GM21390 (cell line): ENCODE measurements at regions not wholly inside any gene's neighbourhood (a gene's known extent, or its start where the extent isn't known, plus 50 kb on each side); places are given as distances from the start of the nearest gene placed in this dataset.

Experiments
- ATAC-seq: cut with Tn5 transposase; IDR thresholded peaks from one replicate; pipeline ENCODE4 v1.9.1; 2021; ENCODE audit not compliant: unreplicated experiment

- no peak for ATAC-seq
These were observed 55.3 kb upstream of the AMN1 start for GRCh38 chr12:31783996-31784645.

DNA sequence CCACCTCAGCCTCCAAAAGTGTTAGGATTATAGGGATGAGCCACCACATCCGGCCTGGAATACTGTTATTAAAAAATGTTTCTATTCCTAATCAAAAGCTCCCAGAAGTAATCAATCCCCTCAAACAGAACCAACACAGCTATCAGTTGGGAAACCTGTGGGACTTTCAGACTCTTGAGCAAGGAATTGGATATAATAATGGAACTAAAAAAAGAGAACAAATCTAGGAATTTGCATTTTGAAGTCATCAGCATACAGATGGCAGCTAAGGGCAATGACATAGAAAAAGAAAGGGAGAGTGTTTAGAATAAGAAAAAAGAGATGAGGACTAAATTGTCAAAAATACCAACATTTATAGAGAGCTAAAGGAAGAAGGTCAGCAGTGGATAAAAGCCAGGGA, 54.7 kb upstream of the AMN1 start:
- ATAC-seq: no peak

DNA sequence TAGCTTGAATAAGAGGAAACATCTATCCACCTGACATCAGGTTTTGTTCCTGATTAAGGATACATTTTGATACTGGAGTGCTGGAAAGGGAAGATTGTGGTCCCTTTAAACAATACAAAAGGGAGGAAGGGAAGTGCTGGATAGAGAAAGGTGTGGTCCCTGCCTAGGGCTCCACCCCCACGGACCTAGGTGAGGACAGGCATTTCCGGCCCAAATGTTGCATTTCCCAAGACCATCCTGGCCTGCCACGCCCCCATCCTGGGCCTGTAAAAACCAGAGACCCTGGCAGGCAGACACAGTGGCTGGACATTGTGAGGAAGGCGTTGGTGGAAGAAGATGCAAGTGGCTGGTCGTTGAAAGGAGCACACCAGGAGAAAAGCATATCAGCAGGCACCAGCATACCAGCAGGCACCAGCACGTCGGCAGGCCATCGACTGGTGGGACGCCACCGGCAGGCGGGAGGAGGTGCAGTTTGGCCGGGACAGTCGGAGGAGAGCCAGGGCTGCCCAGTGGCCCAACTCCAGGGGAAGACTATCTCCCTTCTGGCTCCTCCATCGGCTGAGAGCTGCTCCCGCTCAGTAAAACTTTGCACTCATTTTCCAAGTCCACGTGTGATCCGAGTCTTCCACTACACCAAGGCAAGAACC, 53.2 kb upstream of the AMN1 start:
- ATAC-seq: no peak

GRCh38 chr12:31780096-31780495, 51.3 kb upstream of the AMN1 start:
- ATAC-seq: no peak

GRCh38 chr12:31778687-31779086, 49.9 kb upstream of the AMN1 start:
- no peak for ATAC-seq
